ENCODE measurements at regions not wholly inside any gene's neighbourhood (a gene's known extent, or its start where the extent isn't known, plus 50 kb on each side); places are given as distances from the start of the nearest gene placed in this dataset.

DNA sequence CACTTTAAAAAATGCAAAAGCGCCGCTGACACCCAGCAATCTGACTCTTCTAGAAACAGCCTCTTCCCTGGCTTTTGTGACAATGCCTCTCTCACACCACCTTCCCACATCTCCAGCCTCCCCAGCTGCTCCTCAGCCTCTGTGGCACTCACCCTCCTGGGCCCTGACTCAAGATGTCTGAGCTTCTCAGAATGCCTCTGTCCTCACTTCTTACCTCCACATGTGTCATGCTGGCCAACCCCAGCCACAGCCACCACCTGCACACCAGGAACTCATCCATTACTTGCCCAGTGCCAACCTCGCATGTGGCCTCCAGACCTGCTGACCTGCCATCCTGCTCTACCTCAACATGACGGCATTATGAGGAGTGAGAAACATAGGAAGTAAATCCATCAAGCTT lies 249.8 kb upstream of the RAB6C start:
- TF ChIP-seq CTCF (conservative IDR thresholded peaks at IDR 0.05 in 1 of 2, IDR thresholded peaks at IDR 0.05 in 1 of 2; ENCODE audit: low read depth in 1 of 2, low read length in 2 of 2) (no peak), EZH2 (IDR thresholded peaks at IDR 0.05; ENCODE audit: low read length, missing control alignments) (no peak)
